AG08395 (cell line): ENCODE measurements at regions not wholly inside any gene's neighbourhood (a gene's known extent, or its start where the extent isn't known, plus 50 kb on each side); places are given as distances from the start of the nearest gene placed in this dataset.
"Not testable (repeated sequence)": the region's sequence is repeated elsewhere in the genome, so short reads cannot be mapped to it uniquely, and the experiment has no call there.

Source experiments
- DNase-seq: peaks from one replicate; pipeline ENCODE4 v3.0.0; 2012; ENCODE audit warnings: mixed read lengths, low spot score

DNA sequence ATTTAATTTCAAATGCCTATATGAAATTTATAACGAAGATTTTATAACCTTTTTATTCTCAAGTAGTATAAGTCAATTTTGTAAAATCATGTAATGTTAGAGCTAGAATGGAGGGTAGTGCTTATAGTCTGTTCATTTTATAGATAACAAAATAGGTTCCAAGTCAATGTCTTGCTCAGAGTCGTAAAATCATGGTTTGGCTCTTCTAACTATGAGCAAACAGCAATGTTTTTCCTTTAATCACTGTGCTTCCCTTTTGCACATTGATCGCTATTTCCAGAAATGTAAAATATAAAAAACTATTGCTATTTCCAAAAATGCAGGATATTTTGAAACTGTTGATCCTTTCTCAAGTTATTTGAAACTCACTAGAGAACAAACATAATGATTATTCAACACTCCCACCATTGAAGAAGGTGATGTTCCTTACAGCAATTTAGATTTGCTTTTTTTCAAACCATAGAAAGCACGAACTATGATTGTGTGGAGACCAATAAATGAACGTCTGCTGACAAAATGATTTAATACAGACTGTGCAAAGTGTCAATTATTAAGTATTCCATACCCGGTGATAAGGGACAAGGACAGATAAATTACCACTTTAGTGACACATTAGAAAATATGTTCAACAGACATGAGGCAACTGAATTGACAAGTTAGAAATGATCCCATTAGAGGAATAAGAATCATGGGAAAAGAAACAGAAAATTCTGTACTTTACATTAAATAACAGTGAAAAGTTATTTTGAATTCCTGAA is 412.1 kb upstream of the TECRL start:
- DNase-seq, result no peak

DNA sequence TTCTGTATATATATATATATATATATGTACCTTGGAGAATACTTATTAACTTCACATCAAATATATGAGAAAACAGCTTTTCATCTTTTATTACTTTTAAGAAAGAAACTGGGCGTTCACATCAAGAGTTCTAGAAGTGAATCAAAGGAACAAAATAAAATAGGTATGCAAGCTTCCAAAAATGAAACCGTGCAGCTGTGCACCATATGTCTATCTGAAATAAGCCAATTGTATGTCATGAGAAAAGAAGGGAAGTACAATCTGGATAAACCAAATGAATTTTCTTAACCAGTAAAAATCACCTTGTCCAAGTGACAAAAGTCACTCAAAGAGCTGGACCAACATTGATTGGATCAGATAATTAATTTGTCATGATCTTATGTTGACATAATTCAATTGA is 405.4 kb upstream of the TECRL start:
- no peak for DNase-seq

DNA sequence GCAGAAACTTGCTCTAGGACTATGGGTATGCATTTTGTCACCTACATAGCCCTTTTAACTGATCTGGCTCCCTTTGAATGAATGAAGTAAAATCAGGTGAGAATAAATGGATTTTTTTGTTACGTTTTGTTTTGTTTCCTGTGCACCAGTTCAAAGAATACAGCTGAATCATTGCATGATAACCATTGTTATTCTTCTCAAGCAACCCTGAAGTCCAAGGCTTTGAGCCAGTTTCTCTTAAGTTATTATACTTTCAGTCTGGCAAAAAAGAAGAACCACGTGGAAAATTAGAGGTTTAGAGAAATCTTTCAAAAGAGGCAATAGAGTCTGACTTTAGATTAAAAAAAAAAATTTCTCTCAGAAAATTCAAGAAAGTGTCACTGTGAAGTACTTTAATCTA is 398.6 kb upstream of the TECRL start:
- DNase-seq, result no peak

DNA sequence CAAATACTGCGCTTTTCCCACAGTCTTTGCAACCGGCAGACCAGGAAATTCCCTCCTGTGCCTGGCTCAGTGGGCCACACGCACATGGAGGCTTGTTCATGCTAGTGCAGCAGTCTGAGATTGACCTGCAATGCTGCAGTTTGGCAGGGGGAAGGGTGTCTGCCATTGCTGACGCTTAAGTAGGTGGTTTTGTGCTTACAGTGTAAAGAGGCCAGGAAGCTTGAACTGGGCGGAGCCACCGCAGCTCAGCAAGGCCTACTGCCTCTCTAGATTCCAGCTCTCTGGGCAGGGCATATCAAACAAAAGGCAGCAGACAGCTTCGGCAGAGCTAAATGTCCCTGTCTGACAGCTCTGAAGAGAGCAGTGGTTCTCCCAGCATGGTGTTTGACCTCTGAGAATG is 390.5 kb upstream of the TECRL start:
- no peak for DNase-seq

DNA sequence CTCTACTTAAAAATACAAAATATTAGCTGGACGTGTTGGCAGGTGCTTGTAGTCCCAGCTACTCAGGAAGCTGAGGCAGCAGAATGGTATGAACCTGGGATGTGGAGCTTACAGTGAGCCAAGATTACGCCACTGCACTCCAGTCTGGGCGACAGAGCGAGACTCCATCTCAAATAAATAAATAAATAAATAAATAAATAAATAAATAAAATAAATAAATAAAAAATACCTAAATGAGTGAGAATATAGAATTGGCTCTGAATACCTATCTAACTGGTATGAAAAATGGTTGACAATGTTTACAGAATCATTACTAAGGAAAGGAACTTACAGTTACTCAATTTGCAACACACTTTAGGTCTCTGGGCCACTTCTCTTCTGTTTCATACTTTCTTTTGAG is 389.6 kb upstream of the TECRL start:
- DNase-seq, result not testable (repeated sequence)

DNA sequence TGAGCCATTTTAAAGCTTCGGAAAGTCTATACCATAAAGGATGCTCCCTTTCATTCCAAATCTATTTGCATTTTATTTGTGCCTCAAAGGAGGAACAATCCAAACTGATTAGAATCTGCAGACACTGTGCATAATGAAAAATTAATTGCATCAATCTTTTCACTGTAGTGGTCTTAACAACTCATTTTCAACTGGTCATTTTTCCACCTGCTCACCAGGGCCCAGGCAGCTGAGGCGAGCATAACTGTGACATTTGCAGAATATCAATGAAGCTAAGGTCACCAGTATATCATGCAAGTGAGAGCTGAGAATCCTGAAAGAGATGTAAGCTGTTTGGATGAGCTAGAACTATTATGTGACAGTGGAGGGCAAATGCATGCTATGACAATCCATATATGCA is 387.3 kb upstream of the TECRL start:
- DNase-seq, result no peak

DNA sequence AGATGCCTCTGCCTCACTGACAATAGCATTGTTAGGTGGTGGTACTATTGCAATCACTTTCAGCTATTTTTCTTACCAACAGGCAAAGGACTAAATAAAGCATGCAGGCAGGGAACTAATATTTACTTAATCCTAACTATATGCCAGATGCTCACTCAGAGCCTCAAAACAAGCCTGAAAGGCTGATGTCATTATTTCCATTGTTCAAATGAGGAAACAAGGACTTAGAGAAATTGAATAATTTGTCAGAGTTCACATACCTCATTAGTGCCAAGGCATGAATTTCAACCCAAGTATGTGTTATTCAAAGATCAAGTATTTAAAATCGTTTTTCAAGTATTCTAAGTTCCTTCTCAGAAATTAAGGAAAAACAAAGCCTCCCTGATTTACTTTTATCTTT is 374.9 kb upstream of the TECRL start:
- no peak for DNase-seq

DNA sequence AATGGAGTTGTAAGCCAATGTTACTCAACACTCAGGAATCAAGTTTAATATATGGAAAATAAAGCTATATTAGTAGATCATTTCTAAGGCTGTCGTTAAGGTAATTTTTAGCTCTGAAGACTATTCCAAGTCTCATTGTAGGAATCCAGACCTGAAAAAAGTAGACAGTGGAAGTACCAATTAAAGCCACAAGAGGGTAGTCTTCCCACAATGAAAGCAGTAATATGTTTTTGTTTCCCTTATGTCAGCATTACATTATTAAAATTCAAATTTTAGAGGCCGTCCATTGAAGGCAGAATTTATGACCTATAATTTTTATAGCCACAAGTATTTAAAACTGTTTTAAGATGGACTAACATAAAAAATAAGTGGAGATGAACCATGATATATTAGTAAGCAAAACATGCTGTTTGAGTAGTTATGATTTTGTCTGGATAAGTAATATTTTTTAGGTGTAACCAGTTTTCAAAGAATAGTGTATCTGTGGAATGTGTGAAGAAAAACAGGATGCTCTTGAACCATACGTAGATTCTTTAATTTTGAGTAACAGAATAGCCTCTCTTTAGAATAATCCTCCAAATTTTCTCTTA is 372.6 kb upstream of the TECRL start:
- peak; percentile 34 for DNase-seq

DNA sequence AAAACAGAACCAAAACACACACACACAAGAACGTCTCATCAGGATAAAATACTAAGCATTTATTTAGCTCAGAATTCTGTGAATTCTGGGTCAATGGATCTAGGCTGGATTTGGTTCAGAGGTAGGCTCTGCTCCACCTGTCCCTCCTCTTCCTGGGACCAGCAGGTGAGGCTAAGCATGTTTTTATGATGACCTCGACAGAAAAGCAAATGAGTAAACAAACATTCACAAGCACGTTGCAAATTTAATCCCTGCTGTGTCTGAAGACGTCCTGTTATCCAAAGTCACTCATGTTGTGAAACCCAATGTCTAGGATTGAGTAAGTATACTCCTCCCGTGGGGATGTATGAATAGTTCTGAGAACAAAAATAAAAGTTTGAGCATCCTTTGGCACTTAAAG is 371.4 kb upstream of the TECRL start:
- DNase-seq, result no peak

DNA sequence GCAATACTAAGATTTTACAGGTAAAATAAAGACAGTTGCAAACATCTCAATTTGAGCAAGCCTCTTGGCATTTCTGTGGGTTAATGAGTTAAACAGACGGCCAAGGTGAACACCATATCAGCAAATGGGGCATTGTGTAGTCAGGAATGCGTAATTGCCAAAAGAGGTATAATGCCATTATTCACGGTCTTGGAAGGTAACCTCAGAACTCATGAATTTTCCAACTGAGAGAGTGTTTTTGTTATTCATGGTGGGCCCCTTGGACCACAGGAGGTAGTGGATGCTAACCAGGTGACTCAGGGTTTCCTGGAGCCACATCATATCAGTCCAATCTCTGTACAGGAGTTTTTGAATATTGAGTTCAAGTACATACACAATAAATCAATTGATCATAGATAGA is 368.0 kb upstream of the TECRL start:
- no peak for DNase-seq

DNA sequence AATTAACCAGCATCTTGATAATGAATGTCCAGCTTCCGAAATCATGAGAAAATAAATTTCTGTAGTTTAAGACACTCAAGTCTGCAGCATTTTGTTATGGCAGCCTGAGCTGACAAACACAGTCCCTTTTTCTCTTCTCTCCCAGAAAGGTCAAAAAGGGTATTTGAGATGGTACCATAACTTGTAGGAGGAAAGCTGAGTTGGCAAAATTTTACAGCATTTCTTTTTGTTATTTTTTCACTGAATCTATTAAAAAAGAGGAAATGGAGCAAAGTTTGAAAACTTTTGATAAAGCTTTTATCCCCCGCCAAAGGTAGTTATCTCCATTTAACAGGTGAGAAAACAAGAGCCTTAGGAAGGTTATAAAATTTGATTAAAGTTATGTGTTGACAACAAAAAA is 367.6 kb upstream of the TECRL start:
- DNase-seq, result no peak

DNA sequence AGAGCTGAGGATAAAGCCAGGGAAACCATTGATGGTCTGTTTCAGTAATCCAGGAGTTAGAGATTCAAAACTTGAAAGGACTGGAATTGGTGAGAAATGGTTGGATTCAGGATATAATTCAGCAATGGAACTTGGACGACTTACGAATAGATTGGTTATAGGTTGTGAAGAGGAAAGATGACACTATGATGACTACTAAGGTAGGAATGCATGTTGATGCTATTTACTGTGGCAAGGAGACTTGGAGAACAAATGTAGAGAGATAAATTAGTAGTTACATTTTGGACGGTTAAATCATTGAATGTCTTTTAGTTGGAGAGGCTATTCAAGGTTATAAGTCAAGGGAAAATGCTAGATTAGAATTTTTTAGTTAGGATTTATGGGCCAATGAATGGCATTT is 365.4 kb upstream of the TECRL start:
- no peak for DNase-seq

DNA sequence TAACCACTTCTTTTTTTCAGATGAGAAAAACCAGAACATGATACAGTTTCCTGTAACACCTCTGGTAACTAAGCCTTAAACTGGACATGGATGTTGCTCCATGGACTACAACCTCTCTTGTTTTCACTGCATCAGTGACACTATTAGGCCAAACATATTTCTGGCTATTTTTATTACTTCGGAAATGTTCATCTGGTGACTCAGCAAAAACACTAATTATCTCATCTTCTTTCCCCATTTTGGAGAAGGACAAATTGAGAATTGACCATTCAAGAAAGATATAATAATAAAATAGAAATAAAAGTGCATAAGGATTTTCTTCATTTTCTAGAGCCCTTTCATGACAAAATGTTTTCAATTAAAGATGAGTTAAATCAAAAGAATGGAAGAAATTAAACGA is 361.9 kb upstream of the TECRL start:
- no peak for DNase-seq

DNA sequence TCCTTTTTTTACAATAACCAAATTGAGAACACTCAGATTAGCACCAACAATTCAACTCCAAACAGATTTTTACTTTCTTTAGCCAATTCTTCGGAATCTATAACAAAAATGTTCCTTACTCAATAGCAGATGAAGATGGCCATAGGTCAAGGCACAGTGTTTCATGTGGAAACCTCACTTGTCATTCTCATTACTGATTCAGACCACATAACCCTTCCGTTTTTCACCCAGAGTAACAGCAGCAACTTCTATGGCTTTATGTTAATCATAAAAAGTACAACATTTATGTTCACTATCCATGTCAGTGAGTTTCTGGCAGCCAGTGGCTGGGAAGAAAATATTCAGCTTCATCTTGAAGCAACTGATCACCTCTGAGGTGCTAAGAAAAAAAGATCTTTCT is 358.3 kb upstream of the TECRL start:
- DNase-seq, result no peak

DNA sequence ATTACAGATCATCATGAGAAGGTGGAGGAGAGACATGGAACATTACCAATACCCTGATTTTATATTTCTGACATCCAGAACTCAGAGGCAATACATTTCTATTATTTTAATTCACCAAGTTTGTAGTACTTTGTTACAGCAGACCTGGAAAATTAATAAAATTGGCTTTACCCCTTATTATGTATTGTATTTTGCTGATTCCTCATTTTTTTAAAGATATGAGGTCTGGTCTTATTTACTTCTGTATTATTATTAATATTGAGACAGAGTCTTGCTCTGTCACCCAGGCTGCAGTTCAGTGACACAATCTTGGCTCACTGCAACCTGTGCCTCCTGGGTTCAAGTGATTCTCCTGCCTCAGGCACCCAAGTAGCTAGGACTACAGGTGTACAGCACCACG is 357.3 kb upstream of the TECRL start:
- DNase-seq, result no peak

DNA sequence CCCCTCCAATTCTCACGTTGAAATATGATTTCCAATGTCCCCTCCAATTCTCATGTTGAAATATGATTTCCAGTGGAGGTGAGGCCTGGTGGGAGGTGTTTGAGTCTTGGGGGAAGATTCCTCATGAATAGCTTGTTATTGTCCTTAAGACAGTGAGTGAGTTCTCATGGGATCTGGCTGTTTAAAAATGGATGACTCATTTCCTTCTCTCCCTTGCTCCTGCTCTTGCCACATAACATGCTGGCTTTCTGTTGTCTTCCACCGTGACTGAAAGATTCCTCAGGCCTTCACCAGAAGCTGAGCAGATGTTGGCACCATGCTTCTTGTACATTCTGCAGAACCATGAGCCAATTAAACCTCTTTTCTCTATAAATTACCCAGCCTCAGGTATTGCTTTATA is 346.8 kb upstream of the TECRL start:
- DNase-seq, result no peak

DNA sequence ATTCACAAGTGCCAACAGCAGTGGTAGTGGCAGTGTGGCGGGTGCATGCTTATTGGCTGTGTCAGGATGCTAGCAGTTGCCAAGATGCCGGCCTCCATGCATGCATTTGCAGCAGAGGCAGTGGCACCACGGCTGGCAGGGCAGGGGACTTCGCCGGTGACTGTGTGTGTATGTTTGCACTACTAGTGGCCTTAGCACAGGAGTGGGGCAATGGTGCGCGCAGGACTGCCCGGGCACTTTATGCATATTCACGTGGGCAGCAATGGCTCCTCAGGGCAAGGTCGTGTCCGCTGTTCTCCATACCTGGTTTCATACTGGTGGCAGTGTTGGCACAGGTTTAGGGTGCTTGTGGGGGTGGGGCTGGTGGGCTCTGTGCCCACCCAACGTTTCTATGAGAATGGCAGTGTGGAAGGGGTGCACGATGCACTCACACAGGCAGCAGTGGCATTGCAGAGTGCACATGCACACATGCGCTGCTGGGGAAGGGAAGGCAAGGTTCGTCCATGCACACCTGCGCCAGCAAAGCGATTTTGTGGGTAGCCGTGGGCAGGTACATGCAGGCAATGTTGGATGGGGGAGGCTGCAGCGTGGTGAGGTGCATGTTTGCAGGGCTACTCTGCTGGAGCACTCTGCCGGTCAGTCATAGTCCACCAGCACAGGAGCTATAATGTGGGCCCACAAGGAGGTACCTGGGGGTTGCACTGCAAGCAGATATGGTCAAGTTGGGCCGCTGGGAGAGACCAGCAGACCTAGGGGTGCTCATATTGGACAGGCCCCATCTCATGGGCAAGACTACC is 338.9 kb upstream of the TECRL start:
- no peak for DNase-seq

DNA sequence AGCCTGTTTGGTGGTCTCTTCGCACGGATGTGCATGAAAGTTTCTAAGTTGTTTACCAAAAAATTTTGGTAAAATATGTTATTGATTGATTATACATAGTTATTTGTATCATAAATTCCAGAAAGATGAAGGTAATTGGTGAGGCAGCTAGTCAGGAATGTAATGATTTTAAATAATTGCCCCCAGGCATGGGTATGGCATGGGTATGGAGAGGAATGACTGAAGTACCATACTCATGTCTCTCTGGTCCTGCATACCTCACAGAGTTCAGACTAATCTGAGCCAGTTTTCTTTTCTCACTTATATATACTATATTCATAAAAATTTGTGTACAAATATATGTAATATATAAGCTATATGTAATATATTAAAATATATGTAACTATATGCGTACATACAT is 329.0 kb upstream of the TECRL start:
- DNase-seq, result no peak

DNA sequence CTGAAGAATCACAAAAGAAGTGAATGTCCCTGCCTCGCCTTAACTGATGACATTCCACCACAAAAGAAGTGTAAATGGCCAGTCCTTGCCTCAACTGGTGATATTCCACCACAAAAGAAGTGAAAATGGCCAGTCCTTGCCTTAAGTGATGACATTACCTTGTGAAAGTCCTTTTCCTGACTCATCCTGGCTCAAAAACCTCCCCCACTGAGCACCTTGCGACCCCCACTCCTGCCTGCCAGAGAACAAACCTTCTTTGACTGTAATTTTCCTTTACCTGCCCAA is 328.5 kb upstream of the TECRL start:
- not testable (repeated sequence) for DNase-seq

DNA sequence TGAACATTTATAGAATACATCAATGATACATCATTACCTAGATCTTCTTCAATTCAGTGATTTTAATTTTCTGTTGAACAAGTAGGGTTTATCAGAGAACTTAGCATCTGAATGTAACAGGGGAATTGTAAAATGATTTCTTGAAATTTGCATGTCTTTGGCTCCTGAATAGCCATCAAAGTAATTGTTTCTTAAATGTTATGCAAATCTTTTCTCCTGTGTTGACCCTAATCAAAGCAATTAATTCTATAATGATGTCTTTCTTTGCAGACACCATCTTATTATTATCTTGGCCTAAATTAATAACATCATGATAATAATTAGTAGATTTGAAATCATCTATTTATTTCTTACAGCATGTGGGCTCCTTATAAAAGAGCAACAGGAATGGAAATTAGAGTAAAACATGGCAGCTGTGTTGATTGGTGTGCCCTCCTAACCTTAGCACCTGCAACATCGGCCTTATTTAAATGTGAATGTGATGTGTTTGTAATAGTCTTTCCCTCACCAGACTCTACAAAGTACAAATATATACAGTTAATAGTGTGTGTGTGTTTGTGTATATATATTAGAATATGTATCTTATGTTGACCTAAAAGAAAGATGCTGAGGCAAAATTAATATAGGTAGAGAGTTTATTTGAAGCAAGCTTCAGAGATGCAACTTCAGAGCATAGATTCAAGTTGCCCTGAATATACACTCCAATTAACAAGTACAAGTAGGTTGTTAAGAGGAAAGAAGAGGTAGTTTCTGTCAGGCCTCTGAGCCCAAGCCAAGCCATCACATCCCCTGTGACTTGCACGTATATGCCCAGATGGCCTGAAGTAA is 328.0 kb upstream of the TECRL start:
- no peak for DNase-seq

DNA sequence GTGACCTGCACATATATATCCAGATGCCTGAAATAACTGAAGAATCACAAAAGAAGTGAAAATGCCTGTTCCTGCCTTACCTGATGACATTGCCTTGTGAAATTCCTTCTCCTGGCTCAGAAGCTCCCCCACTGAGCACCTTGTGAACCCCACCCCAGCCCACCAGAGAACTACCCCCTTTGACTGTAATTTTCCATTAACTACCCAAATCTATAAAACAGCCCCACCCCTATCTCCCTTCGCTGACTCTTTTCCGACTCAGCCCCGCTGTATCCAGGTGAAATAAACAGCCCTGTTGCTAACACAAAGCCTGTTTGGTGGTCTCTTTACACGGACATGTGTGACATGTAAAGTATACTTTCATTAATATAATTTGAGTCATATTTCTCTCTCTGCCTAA is 320.3 kb upstream of the TECRL start:
- DNase-seq, result no peak

DNA sequence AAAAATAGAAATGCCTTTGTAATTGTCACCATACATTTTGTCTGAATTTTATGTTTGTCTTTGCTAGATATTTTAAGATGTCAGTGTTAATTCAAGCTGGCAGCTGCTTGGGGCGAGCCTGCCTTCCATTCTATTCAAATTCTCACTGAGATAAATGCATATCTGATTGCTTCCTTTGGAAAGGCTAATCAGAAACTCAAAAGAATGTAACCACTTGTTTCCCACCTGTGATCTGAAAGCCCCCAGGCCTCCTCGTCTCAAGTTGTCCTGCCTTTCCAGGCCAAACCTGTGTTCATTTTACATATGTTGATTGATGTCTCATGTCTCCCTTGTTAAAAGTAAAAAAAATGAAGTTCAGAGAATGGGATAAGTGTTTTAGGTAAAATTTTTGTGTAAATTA is 318.7 kb upstream of the TECRL start:
- no peak for DNase-seq

DNA sequence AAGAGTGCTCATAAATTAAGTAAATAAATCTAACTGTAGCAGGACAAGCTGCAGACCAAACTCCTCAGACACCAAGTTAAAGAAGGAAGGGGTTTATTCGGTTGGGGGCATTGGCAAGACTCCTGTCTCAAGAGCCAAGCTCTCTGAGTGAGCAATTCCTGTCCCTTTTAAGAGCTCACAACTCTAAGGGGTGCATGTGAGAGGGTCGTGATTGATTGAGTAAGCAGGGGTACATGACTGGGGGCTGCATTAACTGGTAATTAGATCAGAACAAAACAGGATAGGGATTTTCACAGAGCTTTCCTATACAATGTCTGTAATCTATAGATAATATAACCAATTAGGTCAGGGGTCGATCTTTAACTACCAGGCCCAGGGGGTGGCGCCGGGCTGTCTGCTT is 318.1 kb upstream of the TECRL start:
- DNase-seq, result not testable (repeated sequence)
